ENCODE measurements at regions not wholly inside any gene's neighbourhood (a gene's known extent, or its start where the extent isn't known, plus 50 kb on each side); places are given as distances from the start of the nearest gene placed in this dataset.

DNA sequence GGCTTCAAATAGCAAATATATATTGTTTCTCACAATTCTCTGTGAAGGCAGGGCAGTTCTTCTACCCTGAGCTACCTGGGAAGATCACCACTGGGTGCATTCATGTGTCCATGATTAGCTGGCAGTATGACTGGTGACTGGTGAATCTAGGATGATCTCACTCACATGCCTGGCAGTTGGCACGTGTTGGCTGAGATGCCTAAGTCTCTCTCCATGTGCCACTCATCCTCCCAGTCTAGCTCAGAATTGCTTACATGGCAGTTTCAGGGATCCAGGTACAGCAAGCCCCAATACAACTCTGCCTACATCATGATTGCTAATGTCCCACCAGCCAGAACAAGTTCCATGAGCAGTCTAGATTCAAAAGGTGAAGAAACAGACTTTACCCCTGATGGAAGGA, 346.8 kb upstream of the CNR1 start:
- POLR2A ChIA-PET, result interaction anchor here (0.7 kb wide), 1 partner anchor 709 kb away, joined by 3 read pairs; no protein-coding TSS in a partner anchor

DNA sequence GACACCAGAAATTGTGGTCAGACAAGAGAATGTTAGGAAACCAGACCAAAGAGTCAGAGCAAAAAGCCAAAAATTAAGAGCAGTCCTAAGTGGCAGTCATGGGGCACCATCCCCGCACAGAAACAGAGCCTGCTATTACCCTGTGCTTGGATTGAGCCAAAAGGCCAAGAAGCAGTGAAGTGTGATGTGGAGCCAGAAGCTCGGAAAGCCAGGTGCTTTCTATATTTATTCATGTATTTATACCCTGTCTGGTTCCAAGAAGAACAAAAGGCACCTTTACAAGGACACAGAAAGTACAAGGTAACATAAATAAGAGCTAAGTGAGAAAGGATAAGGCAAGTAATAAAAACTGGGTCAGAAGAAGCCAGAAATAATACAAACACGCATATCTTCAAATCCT, 336.2 kb upstream of the CNR1 start:
- Histone ChIP-seq H3K9me3 (ENCODE audit: control insufficient read depth, insufficient read depth, low read depth, low read length) (no peaks in the 10 kb centered on the region), H3K27me3 (ENCODE audit: control insufficient read depth, insufficient read depth, low read length) (no peaks in the 10 kb centered on the region), H3K4me3 (ENCODE audit: low read depth in 2 of 2, low read length in 2 of 2) (no peak overlapping the region), H3K36me3 (ENCODE audit: control insufficient read depth, insufficient read depth, low read length) (no peaks in the 10 kb centered on the region), H3K27ac (ENCODE audit: low read length) (no peak overlapping the region), H3K4me1 (ENCODE audit: control insufficient read depth, insufficient read depth, low read length) (no peaks in the 10 kb centered on the region)
- in situ Hi-C loops (cut with HindIII; ENCODE audit: low pct_unique_long_range_greater_than_20kb, low sequenced_read_pairs), result no loop called here
- CTCF ChIA-PET, result no interaction called here
- POLR2A ChIA-PET, result no interaction called here
- intact Hi-C loops (cut with micrococcal nuclease; ENCODE audit: unreplicated experiment), result no loop called here
- BruUV-seq (replicated peaks), result no TSS peak
- no peak for ATAC-seq
- no peak for DNase-seq (ENCODE audit: low read depth, low spot score)
- TF ChIP-seq POLR2AphosphoS5 (IDR thresholded peaks at IDR 0.05; ENCODE audit: low read depth, low read length), result no peak
- no peak for TF ChIP-seq SIN3A (IDR thresholded peaks at IDR 0.05; ENCODE audit: borderline replicate concordance, insufficient read depth, low read depth, low read length)
- TF ChIP-seq, protein P1, sequence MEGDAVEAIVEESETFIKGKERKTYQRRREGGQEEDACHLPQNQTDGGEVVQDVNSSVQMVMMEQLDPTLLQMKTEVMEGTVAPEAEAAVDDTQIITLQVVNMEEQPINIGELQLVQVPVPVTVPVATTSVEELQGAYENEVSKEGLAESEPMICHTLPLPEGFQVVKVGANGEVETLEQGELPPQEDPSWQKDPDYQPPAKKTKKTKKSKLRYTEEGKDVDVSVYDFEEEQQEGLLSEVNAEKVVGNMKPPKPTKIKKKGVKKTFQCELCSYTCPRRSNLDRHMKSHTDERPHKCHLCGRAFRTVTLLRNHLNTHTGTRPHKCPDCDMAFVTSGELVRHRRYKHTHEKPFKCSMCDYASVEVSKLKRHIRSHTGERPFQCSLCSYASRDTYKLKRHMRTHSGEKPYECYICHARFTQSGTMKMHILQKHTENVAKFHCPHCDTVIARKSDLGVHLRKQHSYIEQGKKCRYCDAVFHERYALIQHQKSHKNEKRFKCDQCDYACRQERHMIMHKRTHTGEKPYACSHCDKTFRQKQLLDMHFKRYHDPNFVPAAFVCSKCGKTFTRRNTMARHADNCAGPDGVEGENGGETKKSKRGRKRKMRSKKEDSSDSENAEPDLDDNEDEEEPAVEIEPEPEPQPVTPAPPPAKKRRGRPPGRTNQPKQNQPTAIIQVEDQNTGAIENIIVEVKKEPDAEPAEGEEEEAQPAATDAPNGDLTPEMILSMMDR (IDR thresholded peaks at IDR 0.05), result no peak
- TF ChIP-seq TCF7L2 (IDR thresholded peaks at IDR 0.05; ENCODE audit: low read depth, low read length), result no peak
- TF ChIP-seq, protein P2, sequence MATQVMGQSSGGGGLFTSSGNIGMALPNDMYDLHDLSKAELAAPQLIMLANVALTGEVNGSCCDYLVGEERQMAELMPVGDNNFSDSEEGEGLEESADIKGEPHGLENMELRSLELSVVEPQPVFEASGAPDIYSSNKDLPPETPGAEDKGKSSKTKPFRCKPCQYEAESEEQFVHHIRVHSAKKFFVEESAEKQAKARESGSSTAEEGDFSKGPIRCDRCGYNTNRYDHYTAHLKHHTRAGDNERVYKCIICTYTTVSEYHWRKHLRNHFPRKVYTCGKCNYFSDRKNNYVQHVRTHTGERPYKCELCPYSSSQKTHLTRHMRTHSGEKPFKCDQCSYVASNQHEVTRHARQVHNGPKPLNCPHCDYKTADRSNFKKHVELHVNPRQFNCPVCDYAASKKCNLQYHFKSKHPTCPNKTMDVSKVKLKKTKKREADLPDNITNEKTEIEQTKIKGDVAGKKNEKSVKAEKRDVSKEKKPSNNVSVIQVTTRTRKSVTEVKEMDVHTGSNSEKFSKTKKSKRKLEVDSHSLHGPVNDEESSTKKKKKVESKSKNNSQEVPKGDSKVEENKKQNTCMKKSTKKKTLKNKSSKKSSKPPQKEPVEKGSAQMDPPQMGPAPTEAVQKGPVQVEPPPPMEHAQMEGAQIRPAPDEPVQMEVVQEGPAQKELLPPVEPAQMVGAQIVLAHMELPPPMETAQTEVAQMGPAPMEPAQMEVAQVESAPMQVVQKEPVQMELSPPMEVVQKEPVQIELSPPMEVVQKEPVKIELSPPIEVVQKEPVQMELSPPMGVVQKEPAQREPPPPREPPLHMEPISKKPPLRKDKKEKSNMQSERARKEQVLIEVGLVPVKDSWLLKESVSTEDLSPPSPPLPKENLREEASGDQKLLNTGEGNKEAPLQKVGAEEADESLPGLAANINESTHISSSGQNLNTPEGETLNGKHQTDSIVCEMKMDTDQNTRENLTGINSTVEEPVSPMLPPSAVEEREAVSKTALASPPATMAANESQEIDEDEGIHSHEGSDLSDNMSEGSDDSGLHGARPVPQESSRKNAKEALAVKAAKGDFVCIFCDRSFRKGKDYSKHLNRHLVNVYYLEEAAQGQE (IDR thresholded peaks at IDR 0.05; ENCODE audit: insufficient read depth in 1 of 2, low read depth in 2 of 2, low read length in 1 of 2), result no peak

More for the DNA sequence above, 346.8 kb upstream of the CNR1 start:
- Histone ChIP-seq H3K36me3 (ENCODE audit: control insufficient read depth, insufficient read depth, low read length) (no peaks in the 10 kb centered on the region), H3K27me3 (ENCODE audit: control insufficient read depth, insufficient read depth, low read length) (no peaks in the 10 kb centered on the region), H3K4me1 (ENCODE audit: control insufficient read depth, insufficient read depth, low read length) (no peaks in the 10 kb centered on the region), H3K4me3 (ENCODE audit: low read depth in 2 of 2, low read length in 2 of 2) (no peak overlapping the region), H3K9me3 (ENCODE audit: control insufficient read depth, insufficient read depth, low read depth, low read length) (no peaks in the 10 kb centered on the region), H3K27ac (ENCODE audit: low read length) (no peak overlapping the region)
- ATAC-seq (no peak), DNase-seq (ENCODE audit: low read depth, low spot score) (no peak)
- CTCF ChIA-PET, result no interaction called here
- no peak for TF ChIP-seq TCF7L2 (IDR thresholded peaks at IDR 0.05; ENCODE audit: low read depth, low read length)
- TF ChIP-seq, protein P2 (IDR thresholded peaks at IDR 0.05; ENCODE audit: insufficient read depth in 1 of 2, low read depth in 2 of 2, low read length in 1 of 2), result no peak
- no peak for TF ChIP-seq SIN3A (IDR thresholded peaks at IDR 0.05; ENCODE audit: borderline replicate concordance, insufficient read depth, low read depth, low read length)
- TF ChIP-seq, protein P1 (IDR thresholded peaks at IDR 0.05), result no peak
- no peak for TF ChIP-seq POLR2AphosphoS5 (IDR thresholded peaks at IDR 0.05; ENCODE audit: low read depth, low read length)
- in situ Hi-C loops (cut with HindIII; ENCODE audit: low pct_unique_long_range_greater_than_20kb, low sequenced_read_pairs) (no loop called here), intact Hi-C loops (cut with micrococcal nuclease; ENCODE audit: unreplicated experiment) (no loop called here)
- BruUV-seq (replicated peaks), result no TSS peak
